HG02870 (cell line): ENCODE measurements at regions not wholly inside any gene's neighbourhood (a gene's known extent, or its start where the extent isn't known, plus 50 kb on each side); places are given as distances from the start of the nearest gene placed in this dataset.
"Not testable (repeated sequence)": the region's sequence is repeated elsewhere in the genome, so short reads cannot be mapped to it uniquely, and the experiment has no call there.

Experiments
- ATAC-seq: cut with Tn5 transposase; IDR thresholded peaks from one replicate; pipeline ENCODE4 v1.9.1; 2021; ENCODE audit warnings: mild to moderate bottlenecking, moderate library complexity; ENCODE audit not compliant: unreplicated experiment

- ATAC-seq = no peak
These were observed 1527.1 kb upstream of the PRR20A start for GRCh38 chr13:55613429-55614187.

GRCh38 chr13:55615081-55615480, 1525.6 kb upstream of the PRR20A start:
- ATAC-seq = no peak

- ATAC-seq = no peak
These were observed 1523.5 kb upstream of the PRR20A start for GRCh38 chr13:55617241-55617640.

DNA sequence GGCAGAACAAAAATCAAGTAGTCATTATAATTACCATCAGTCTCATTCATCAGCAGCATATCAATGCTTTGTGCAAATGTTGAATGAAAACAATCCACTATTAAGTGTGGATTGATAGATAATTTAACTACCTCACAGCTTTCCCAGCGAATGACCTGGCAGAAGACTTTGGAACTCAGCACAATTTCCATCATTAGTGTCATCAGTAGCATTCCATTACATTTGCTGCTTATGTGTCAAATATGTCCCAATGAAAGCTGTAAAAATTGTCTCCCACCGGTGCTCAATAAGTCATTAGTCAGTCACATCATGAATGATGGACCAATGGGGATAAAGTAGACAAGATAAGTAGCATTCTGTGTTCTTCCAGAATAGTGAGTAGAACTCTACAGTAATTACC, 1513.5 kb upstream of the PRR20A start:
- ATAC-seq = no peak

DNA sequence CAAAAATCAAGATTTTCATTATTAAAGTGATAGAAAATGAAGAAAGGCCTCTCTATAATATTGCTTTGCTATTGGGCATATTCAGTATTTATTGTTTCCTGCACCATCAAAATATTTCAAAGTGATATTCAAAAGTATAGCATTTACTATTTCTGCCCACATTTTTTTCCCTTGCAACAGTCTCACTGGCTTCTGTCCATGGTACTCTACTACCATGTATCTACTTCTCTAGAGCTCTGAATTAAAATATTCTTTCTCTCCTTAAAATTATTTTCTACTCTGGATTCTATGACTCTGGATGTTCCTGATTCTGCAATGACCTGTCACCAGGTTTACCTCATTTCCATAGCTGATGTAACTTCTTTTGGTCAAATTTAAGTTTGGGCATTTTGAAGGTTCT, 1508.3 kb upstream of the PRR20A start:
- no peak for ATAC-seq

DNA sequence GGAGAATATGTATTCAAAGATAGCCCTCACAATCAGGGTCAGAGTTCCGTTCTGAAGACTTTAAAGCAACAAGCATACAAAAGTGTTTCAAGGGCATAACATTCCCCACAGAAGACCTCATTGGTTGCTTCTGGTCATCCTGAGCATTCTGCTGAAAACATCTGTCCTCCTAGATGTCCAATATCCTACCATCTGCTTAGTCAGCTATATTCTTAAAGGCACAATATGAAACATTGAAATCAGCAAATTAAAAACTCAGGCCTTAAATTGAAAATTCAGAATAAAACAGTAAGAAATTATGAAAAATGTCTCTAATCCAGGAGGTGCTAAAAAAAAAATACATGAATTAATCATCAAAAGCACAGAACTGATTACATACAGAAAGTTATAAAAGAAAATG, 1491.2 kb upstream of the PRR20A start:
- ATAC-seq = no peak

GRCh38 chr13:55652657-55653056, 1488.1 kb upstream of the PRR20A start:
- ATAC-seq = no peak

GRCh38 chr13:55653497-55653896, 1487.2 kb upstream of the PRR20A start:
- ATAC-seq = no peak

- no peak for ATAC-seq
These were observed 1486.5 kb upstream of the PRR20A start for GRCh38 chr13:55654243-55654642.

DNA sequence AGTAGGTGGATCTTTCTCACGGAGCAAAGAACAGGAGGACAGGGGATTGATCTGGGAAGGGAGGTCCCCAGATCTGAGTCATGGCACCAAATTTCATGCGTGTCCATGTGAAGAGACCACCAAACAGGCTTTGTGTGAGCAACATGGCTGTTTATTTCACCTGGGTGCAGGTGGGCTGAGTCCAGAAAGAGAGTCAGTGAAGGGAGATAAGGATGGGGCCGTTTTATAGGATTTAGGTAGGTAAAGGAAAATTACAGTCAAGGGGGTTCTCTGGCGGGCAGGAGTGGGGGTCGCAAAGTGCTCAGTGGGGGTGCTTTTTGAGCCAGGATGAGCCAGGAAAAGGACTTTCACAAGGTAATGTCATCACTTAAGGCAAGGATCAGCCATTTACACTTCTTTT, 1480.5 kb upstream of the PRR20A start:
- ATAC-seq = not testable (repeated sequence)

DNA sequence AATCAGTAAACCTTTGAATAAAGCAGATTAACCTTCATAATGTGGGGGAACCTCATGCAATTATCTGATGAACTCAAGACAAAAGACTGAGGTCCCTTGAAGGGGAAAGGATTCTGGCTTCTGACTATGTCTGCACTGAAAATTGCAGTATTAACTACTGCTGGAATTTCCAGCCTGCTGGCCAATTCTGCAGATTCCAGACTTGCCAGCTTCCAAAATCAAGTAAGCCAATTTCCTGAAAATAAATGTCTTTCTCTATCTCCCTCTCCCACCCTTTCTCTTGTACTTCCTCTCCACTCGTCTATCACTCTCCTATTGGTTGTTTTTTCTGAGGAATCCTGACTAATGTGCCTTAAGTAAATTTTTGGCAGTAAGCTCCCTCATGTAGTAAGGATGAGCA, 1479.9 kb upstream of the PRR20A start:
- no peak for ATAC-seq

DNA sequence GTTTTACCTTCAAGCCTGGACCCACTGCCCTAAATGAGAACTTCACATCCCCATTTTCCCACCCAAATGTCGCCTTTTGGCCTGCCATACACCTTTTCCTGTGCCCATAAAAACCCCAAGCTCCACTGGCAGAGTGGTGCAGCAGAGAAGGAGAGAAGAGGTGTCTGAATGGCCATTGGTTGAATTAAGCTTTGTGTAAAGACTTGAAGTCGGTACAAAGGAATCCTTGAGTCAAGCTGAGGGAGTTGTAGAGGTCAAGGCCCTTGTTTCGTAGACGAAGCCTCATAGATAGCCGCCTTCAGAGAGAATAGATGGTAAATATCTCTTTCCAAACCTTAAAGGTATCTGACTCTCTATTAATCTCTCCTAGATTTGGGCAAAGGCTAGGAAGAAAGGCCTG, 1479.2 kb upstream of the PRR20A start:
- ATAC-seq = no peak

DNA sequence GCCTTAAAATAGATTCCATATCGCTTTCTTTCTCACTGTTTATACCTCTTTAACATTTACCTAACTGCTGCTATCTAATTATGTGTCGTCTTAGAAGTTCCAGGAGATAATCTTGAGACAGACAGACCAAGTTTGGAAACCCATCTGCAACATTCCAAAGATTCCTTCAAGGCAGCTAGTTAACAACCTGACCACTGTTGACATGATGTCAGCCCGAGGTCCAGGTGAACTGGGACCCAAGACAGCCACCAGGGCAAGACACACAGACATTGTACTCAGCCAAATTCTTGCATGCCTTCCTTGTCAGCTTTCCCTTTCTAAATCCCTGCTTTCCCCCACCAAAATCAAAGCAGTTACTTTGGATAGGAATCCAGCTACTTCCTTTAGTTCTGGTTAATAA, 1476.5 kb upstream of the PRR20A start:
- no peak for ATAC-seq

DNA sequence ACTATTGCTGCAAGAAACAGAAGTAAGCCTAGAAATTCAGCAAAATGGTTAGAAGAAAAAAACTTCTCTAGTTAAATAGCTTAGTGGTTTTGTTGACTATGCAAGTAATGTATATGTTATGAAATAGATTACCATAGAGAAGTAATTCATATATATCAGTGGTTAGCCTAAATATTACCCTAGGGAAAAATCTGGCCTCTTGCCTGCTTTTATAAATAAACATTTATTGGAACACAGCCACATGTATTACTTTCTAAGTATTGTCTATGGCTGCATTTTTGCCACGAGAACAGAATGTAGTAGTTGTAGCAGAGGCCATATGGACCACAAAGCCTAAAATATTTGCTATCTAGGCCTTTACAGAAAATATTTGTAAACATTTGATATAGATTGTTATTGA, 1471.7 kb upstream of the PRR20A start:
- ATAC-seq = no peak

DNA sequence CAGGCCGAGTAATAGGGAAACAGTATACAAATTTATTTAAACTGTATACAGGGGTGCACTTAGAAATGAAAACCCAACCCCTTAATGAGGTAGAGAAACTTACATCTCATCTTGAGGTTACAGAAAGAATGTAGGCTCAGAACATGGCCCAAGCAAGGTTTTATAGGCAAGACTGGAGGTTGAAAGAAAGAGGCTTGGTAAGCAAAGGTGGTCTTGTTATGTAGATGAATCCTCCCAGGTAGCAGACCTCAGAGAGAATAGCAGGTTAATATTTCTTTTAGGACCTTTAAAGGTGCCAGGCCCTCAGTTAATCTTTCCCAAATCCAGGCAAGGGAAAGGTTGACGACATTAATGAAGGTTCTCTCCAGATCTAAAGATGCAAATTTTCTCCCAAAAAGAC, 1466.8 kb upstream of the PRR20A start:
- no peak for ATAC-seq

DNA sequence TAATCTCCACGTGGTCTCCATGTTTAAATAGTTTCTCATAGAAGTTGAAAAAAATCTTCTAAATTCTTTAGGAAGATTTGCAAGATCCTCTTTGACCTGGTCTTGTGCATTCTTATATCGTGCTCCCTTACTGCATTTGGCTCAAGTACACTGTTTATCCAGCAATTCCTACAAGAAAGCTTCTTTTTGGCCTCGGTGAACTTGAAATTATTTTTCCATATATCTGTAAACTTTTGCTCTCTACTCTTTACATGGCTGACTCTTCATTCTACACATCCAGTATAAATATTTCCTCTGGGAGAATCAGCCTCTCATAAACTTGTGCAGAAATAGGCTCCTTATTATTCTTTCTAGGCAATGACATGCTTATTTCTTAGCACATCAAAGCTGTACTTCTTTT, 1457.9 kb upstream of the PRR20A start:
- no peak for ATAC-seq

GRCh38 chr13:55705526-55705925, 1435.2 kb upstream of the PRR20A start:
- ATAC-seq = no peak

DNA sequence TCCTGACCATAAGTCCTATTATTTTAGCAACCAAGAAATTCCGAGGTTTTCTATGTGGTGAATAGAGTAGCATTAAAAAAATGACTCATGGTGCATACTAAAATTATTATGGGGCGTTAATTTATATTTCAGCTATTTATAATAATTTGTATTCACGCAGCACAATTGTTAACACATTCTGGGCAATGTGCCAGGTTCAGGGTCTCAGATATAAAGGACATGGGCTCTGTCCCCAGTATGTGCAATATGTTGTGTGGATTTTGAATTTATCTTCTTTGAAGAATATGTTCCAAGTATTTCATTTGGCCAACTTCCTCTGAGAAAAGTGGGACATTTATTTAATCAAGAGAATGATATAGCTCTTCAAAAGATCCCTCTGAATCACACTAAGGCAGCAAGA, 1434.7 kb upstream of the PRR20A start:
- ATAC-seq = no peak

GRCh38 chr13:55714120-55714519, 1426.6 kb upstream of the PRR20A start:
- ATAC-seq = no peak

DNA sequence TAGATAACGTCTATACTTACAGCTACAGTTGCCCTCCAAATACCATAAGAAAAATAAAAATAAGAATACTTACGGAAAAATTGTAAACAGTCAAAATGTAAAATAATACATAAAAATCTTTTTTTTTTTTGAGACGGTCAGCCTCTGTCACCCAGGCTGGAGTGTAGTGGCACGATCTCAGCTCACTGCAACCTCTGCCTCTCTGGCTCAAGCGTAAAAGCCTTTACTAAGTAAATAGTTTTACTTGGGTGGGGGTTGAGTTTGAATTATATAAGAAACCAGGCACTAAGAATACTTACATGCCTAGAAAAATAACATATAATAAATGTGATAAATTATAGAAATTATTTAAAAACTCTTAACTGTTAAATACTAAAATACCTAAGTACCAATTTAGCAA, 1413.0 kb upstream of the PRR20A start:
- ATAC-seq = no peak

GRCh38 chr13:55728247-55728646, 1412.5 kb upstream of the PRR20A start:
- no peak for ATAC-seq

DNA sequence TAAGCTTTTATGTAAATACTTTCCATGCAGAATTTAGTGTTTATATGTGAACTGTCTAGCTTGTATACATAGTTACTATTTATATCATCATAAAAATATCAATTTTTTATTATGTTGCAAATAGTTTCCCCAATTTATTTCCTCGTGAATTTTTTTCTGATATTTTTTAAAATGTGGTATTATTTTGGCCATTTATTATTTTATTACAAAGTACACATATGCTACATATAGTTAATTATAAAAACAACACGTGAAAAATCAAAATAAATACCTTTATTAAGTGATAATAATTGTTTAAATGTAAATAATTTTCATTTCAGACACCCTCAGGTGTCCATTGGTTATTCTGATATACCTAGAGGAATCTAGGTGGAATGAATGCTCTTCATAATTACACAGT, 1394.9 kb upstream of the PRR20A start:
- ATAC-seq = no peak

GRCh38 chr13:55761986-55762385, 1378.7 kb upstream of the PRR20A start:
- ATAC-seq = no peak
